AML-193 (cell line): ENCODE measurements at regions not wholly inside any gene's neighbourhood (a gene's known extent, or its start where the extent isn't known, plus 50 kb on each side); places are given as distances from the start of the nearest gene placed in this dataset.
A peak's percentile ranks its signal among the peaks of the same experiment; 100 is the strongest.
"Not testable (repeated sequence)": the region's sequence is repeated elsewhere in the genome, so short reads cannot be mapped to it uniquely, and the experiment has no call there.

Experiments
- DNase-seq, 2 experiments: peaks; one replicate each; lab custom pipeline; 2025; lab: John Stamatoyannopoulos, UW

DNA sequence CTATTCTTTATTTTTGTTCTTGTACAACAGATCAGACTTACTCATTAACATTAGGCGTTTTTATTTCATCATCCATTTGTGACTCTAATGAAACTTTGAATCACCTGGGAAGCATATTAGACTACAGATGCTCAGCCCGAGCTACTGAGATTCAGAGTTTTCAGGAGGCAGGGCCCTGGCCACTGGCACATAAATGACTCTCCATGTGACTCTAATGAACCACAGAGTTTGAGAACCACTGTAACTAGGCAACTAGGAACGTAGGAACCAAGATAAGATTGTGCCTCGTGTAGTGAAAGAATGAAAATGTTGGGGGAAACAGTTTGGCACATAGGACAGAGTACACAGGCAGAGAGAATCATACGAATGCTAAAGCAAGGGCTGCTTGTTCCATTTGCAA lies 405.9 kb upstream of the BTBD3 start:
- no peak for DNase-seq

GRCh38 chr20:11513241-11513745 lies 404.4 kb upstream of the BTBD3 start:
- not testable (repeated sequence) for DNase-seq

DNA sequence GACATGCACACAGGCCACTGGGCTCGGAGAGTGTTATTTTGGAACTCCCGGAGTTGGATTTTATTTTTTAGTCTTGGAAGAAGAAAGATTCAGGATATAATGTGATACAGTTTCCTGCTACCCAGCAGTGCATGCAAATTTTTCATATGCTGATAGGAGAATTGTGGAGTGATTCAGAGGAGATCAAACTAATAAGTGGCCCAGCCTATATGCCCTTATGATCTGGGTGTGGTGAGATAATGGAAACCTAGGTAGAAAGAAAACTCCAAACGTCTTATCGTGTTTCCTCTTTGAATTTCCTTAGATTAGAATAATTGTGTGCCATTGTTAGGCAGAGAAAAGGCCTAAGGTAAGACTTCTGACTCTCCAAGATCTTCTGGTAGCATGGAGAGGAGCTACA lies 401.2 kb upstream of the BTBD3 start:
- DNase-seq, result no peak

GRCh38 chr20:11520596-11520995 lies 397.1 kb upstream of the BTBD3 start:
- no peak for DNase-seq

- DNase-seq, result no peak
Measured at GRCh38 chr20:11521476-11522365, 396.0 kb upstream of the BTBD3 start.

DNA sequence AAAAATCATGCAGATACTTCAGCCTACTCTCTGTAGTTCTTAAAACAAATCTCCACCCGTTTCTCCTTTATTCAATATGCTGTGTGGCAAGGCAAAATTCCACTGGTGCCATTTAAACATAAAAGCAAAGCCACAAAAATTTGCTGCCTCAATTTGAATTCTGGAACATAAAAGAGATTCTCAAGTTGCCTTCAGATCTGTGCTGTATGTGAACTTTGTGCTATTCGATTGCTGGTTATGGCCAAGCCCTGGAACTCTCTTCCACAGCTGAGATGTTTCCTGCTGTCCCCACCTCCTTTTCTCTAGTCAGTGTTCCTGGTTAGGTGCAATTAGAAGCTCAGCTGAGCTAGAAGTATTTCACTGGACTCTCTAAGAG lies 395.3 kb upstream of the BTBD3 start:
- DNase-seq, result no peak

DNA sequence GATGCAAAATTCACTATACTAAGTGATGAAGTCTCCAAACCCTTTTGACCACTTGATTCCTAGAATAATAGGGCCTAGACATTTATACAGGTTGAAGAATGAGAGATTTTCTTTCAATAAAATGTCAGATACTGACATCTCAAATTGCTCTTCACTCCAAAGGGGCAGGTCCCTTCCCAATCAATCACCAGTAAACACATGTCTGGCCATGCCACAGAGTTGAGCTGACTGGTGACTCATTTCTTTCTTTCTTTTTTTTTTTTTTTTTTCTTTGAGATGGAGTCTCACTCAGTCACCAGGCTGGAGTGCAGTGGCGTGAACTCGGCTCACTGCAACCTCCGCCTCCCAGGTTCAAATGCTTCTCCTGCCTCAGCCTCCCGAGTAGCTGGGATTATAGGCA lies 388.6 kb upstream of the BTBD3 start:
- DNase-seq, result no peak

DNA sequence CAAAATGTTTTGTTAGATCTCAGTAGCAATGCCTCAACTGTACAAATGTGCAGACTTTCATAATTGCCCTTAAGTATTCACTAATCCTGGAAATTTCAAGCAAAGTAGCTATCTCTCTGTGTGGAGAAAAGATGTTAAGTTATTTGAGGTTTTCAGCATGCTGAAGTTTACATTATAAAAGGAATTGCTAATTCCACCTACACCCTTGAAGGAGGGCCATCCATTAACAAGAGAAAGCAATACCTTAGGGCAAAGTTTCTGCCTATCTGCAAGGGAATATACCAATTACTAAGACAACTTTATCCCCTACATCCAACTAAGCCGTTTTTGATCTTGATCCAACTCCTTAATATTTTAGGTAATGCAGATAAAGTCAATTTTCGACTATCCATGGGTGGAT lies 380.7 kb upstream of the BTBD3 start:
- no peak for DNase-seq

GRCh38 chr20:11539450-11539849 lies 378.2 kb upstream of the BTBD3 start:
- no peak for DNase-seq

DNA sequence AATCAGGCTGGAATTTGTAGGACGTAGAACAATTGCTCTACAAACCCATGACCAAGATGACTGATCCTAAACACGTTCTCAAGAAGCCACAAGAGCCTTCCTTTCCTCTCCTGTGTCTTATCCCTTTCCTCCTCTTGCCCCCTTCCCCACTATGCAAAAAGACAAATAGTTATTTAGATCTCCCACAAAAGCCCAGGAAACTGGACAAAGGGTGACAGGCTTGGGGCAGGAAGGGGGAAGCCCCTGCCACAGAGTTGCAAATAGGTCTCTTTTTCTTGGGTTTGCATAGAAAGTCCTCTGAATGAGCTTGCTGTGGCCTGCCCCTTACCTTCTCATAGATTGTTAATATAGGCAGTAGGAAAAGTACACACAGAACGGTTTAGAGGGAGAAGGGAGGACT lies 377.1 kb upstream of the BTBD3 start:
- DNase-seq, result no peak

DNA sequence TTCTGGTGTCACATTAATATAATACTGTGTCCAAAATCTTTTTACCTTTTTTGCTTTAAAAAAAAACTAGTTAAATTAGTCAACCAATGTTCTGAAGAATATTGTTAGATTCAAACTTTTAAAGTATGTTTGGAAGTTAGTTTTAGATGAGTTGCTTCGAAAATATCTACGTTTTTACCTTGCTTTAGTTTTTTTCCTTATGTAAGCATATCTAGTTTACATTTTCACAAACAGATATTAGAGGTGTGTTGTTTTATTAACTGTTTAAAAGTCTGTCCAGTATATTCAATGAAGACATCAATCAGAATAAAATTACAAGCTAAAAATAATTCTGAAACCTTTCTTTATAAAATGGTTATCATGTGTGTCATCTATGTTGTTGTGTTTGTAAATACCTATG lies 375.0 kb upstream of the BTBD3 start:
- DNase-seq, result no peak

DNA sequence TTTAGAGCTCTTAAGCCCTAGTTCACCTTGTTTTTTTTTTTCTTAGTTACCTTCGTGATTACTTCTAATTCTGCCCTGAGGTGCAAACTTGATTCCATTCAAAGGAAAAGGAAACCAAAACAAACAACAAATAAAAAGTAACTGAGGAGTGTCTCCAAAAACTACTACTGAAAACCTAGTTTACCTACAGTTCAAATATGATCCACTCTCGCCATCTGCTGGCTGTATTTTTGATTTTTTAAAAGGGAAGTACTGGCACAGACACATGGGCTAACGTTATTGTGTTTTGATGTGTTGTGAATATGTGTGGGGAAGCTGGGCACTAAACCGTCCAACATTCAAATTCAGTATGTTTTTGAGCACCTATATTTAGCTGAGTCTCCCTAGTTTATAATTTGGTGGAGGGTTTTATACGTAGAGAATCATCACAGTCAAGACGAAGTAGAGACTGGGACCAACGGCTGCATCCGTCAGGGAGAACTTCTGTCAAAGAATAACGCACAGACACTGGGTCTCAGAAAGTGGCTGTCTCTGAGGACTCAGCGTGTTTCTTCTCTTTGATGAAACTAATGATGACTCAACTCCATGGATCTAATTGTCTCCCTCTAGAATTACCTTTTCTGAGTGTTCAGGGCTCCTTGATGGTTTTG lies 373.5 kb upstream of the BTBD3 start:
- peak; percentile 59 to 61 for DNase-seq

DNA sequence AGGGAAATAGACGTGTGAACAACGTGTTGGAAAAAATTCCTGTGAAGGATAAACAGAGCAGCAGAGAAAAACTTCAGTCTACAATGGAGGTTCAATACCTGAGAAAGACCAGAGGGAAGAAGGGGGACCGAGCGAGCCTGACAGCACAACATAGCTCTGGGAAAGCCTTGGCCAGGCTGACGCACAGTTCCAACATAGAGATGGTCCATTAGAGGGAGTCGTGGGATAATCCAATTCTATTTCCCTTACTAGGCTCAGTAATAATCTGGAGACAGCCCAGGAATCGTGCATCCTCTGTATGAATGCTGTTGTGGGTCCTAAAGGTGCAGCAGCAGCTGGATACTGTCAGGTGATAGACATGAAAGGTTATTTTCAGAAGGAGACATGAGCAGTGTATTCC lies 370.8 kb upstream of the BTBD3 start:
- DNase-seq, result no peak

- no peak for DNase-seq
Measured at GRCh38 chr20:11549172-11550103, 368.3 kb upstream of the BTBD3 start.

GRCh38 chr20:11550657-11551338 lies 366.9 kb upstream of the BTBD3 start:
- no peak for DNase-seq

DNA sequence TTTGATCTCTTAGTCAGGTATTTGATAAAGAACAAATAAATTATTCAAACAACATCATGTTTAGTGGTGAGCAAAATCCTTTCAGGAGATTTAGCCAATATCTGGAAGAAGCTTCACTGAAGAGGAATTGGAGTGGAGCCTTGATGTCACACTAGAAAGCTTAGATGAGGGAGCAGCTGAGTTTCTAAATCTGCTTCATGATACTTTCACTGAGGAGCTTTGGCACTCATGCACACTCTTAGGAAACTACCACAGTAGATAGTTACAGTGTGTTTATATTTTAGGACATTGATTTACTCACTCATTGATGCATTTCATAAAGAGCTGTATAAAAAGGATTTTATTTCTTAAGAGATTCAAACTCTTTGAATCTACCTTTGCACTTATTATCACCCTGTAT lies 366.2 kb upstream of the BTBD3 start:
- no peak for DNase-seq

- DNase-seq, result peak; percentile 35 to 39
Measured at GRCh38 chr20:11553603-11554002, 364.1 kb upstream of the BTBD3 start.

GRCh38 chr20:11555510-11555909 lies 362.2 kb upstream of the BTBD3 start:
- no peak for DNase-seq

GRCh38 chr20:11556410-11556809 lies 361.3 kb upstream of the BTBD3 start:
- DNase-seq, result no peak

DNA sequence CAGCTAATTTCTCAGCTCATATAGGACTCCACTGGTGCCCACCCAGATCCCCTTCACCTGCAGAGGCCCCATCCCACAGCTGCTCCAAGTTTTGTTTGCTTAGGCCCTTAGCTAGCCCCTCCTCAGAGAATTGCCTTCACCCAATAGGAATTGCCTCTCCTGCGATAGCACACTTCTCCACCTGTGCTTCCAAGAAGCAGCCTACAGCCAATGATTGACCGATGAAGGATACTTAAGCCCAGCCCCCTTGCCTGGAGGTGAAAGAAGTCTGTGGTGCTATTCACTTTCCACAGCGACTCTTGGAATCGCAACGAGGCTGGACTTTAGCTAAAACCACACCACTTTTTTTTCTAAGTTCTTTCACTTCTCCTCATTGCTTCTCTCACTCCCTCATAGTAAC lies 353.2 kb upstream of the BTBD3 start:
- no peak for DNase-seq

DNA sequence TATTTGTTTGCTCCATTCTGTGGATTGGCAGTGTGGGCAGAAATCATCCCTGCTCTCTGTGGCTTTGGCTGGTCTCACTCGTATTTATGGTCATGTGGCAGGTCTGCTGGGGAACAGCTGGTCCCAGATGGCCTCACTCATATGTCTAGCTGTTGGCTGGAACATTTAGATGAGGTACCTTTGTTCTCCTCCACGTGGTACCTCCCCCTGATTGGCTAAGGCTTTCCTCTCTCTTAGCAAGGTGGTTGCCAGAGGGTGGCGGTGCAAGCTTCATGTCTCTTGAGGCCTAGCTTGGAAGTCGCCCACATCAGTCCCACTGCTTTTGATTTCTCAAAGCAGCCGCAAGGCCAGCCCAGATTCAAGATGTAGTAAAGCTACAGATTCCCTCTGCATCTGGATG lies 348.5 kb upstream of the BTBD3 start:
- DNase-seq, result no peak

- no peak for DNase-seq
Measured at GRCh38 chr20:11573507-11573906, 344.2 kb upstream of the BTBD3 start.
